SK-N-SH (cell line): ENCODE measurements at regions not wholly inside any gene's neighbourhood (a gene's known extent, or its start where the extent isn't known, plus 50 kb on each side); places are given as distances from the start of the nearest gene placed in this dataset.

ENCODE experiments used
- CTCF ChIA-PET: fragments of 300-600, 350-600 bp; formaldehyde crosslinking; extraction: SDS; loops from one replicate; lab custom pipeline; 2021; lab: Yijun Ruan, JAX
- POLR2A ChIA-PET: fragments of 350-600 bp; sonication (Branson Sonifier 250); formaldehyde crosslinking; extraction: SDS; loops from one replicate; lab custom pipeline; 2020; ENCODE audit warnings: antibody characterized with exemption, inconsistent platforms; lab: Yijun Ruan, JAX
- DNase-seq: peaks from one replicate; pipeline ENCODE4 v3.0.0; 2012
- H2AFZ ChIP-seq: fragments of 200-600 bp; sonication (generic); 2 replicates; pipeline ENCODE4 v1.8.1; 2016; ENCODE audit warnings: antibody characterized with exemption, mild to moderate bottlenecking, low read depth
- H3F3A ChIP-seq: fragments of 200-600 bp; sonication (generic); replicated peaks from 2 replicates; pipeline ENCODE3; 2016; ENCODE audit warnings: antibody characterized with exemption, mild to moderate bottlenecking; ENCODE audit not compliant: insufficient read depth
- H3K27ac ChIP-seq, 2 experiments: fragments of 200-500 bp in 1 of 2; fragments of 200-600 bp in 1 of 2; sonication (Bioruptor generic) in 1 of 2; sonication (generic), shearing (Covaris generic) in 1 of 2; 2 replicates each; pipeline versions ENCODE4 v1.5.1 to v1.6.1; 2014 to 2016; ENCODE audit warnings: low read depth in 2 of 2, inconsistent platforms in 1 of 2, low read length in 1 of 2, mild to moderate bottlenecking in 1 of 2, mixed read lengths in 1 of 2
- H3K27me3 ChIP-seq: fragments of 200-600 bp; sonication (generic), shearing (Covaris generic); 2 replicates; pipeline ENCODE4 v1.6.1; 2016; ENCODE audit warnings: mixed run types; ENCODE audit not compliant: insufficient read depth
- H3K36me3 ChIP-seq, 2 experiments: fragments of 200-500 bp in 1 of 2; fragments of 200-600 bp in 1 of 2; sonication (Bioruptor generic) in 1 of 2; sonication (generic) in 1 of 2; replicated peaks in 1 of 2; 2 replicates each; pipeline versions ENCODE3 to v1.5.1; 2014 to 2016; ENCODE audit warnings: low read length in 1 of 2, mild to moderate bottlenecking in 1 of 2; ENCODE audit not compliant: insufficient read depth in 2 of 2, control insufficient read depth in 1 of 2
- H3K4me1 ChIP-seq, 2 experiments: fragments of 200-500 bp in 1 of 2; fragments of 200-600 bp in 1 of 2; sonication (Bioruptor generic) in 1 of 2; sonication (generic), shearing (Covaris generic) in 1 of 2; 2 replicates each; pipeline versions ENCODE4 v1.5.1 to v1.6.1; 2014 to 2016; ENCODE audit warnings: low read depth in 1 of 2, low read length in 1 of 2, mixed run types in 1 of 2; ENCODE audit not compliant: insufficient read depth in 2 of 2, control insufficient read depth in 1 of 2
- H3K4me2 ChIP-seq: fragments of 200-600 bp; sonication (generic), shearing (Covaris generic); 2 replicates; pipeline ENCODE4 v1.6.1; 2017; ENCODE audit warnings: mixed run types
- H3K4me3 ChIP-seq, 2 experiments: fragments of 200-500 bp in 1 of 2; fragments of 200-600 bp in 1 of 2; sonication (Bioruptor generic) in 1 of 2; sonication (generic), shearing (Covaris generic) in 1 of 2; 2 replicates each; pipeline versions ENCODE4 v1.5.1 to v1.8.1; 2014 to 2016; ENCODE audit warnings: low read depth in 2 of 2, inconsistent platforms in 1 of 2, low read length in 1 of 2, mild to moderate bottlenecking in 1 of 2, mixed read lengths in 1 of 2, moderate library complexity in 1 of 2
- H3K79me2 ChIP-seq: fragments of 200-600 bp; sonication (generic); 2 replicates; pipeline ENCODE4 v1.8.1; 2017; ENCODE audit warnings: mild to moderate bottlenecking; ENCODE audit not compliant: insufficient read depth
- H3K9ac ChIP-seq: fragments of 200-600 bp; sonication (generic); 2 replicates; pipeline ENCODE4 v1.6.1; 2017; ENCODE audit warnings: mixed run types
- H3K9me2 ChIP-seq: fragments of 200-600 bp; sonication (generic); 2 replicates; pipeline ENCODE4 v1.6.1; 2017; ENCODE audit warnings: mixed run types
- H3K9me3 ChIP-seq: fragments of 200-600 bp; sonication (generic); 2 replicates; pipeline ENCODE4 v1.6.1; 2017; ENCODE audit warnings: mixed run types, mild to moderate bottlenecking, moderate library complexity
- H4K20me1 ChIP-seq: fragments of 200-600 bp; sonication (generic); 2 replicates; pipeline ENCODE4 v1.6.1; 2017; ENCODE audit warnings: mild to moderate bottlenecking, mixed run types; ENCODE audit not compliant: insufficient read depth
- CHD2 ChIP-seq: fragments of 150-350 bp; IDR thresholded peaks from 2 replicates; pipeline ENCODE4 v1.6.1; 2018; ENCODE audit warnings: low read length; ENCODE audit not compliant: partially characterized antibody
- EP300 ChIP-seq, 2 experiments: IDR thresholded peaks; 2 replicates each; pipeline versions ENCODE4 v1.4.0 to v1.6.1; 2012; ENCODE audit warnings: borderline replicate concordance in 1 of 2, low read depth in 1 of 2, low read length in 1 of 2
- FOSL2 ChIP-seq: IDR thresholded peaks from 2 replicates; pipeline ENCODE4 v1.4.0; 2012; ENCODE audit warnings: low read depth, mild to moderate bottlenecking, moderate library complexity, borderline replicate concordance
- FOXJ3 ChIP-seq: sonication (generic); formaldehyde crosslinking; IDR thresholded peaks from 2 replicates; pipeline ENCODE4 v1.5.1; 2020; ENCODE audit warnings: mild to moderate bottlenecking, missing genetic modification reagents
- FOXM1 ChIP-seq: IDR thresholded peaks from 2 replicates; pipeline ENCODE4 v1.4.0; 2012; ENCODE audit warnings: low read depth, mild to moderate bottlenecking
- GABPA ChIP-seq: IDR thresholded peaks from 2 replicates; pipeline ENCODE4 v1.4.0; 2012; ENCODE audit warnings: low read depth, mild to moderate bottlenecking
- GATA2 ChIP-seq: sonication (generic); formaldehyde crosslinking; IDR thresholded peaks from 2 replicates; pipeline ENCODE4 v1.5.0; 2020; ENCODE audit warnings: mild to moderate bottlenecking, missing genetic modification reagents
- JUND ChIP-seq: IDR thresholded peaks from 2 replicates; pipeline ENCODE4 v1.4.0; 2012
- MEF2A ChIP-seq: IDR thresholded peaks from 2 replicates; pipeline ENCODE4 v1.4.0; 2012; ENCODE audit warnings: low read depth, borderline replicate concordance
- NFIC ChIP-seq: IDR thresholded peaks from 2 replicates; pipeline ENCODE4 v1.4.0; 2012; ENCODE audit warnings: borderline replicate concordance
- NRF1 ChIP-seq: IDR thresholded peaks from 2 replicates; pipeline ENCODE4 v1.6.1; 2012; ENCODE audit warnings: low read depth, mild to moderate bottlenecking, low read length
- POLR2AphosphoS5 ChIP-seq: IDR thresholded peaks from 2 replicates; pipeline ENCODE4 v1.6.1; 2012; ENCODE audit warnings: low read depth, low read length
- RAD21 ChIP-seq: IDR thresholded peaks from 2 replicates; pipeline ENCODE4 v1.6.1; 2012; ENCODE audit warnings: mild to moderate bottlenecking, low read length
- RXRA ChIP-seq: IDR thresholded peaks from 2 replicates; pipeline ENCODE4 v1.4.0; 2012; ENCODE audit warnings: low read depth, mild to moderate bottlenecking, borderline replicate concordance
- SMC3 ChIP-seq: IDR thresholded peaks from 2 replicates; pipeline ENCODE4 v1.6.1; 2012; ENCODE audit warnings: low read depth, low read length, improper control_type of control experiment
- TAF1 ChIP-seq: IDR thresholded peaks from 2 replicates; pipeline ENCODE4 v1.6.1; 2012; ENCODE audit warnings: low read depth, mild to moderate bottlenecking, low read length, moderate library complexity, borderline replicate concordance
- TCF12 ChIP-seq: IDR thresholded peaks from 2 replicates; pipeline ENCODE4 v1.4.0; 2012
- TEAD4 ChIP-seq: IDR thresholded peaks from 2 replicates; pipeline ENCODE4 v1.4.0; 2012; ENCODE audit warnings: mild to moderate bottlenecking, borderline replicate concordance; ENCODE audit not compliant: insufficient read depth
- USF2 ChIP-seq: fragments of 150-350 bp; IDR thresholded peaks from 2 replicates; pipeline ENCODE4 v1.6.1; 2017; ENCODE audit warnings: antibody characterized with exemption, low read length, low read depth, borderline replicate concordance
- YY1 ChIP-seq: IDR thresholded peaks from 2 replicates; pipeline ENCODE4 v1.4.0; 2012; ENCODE audit warnings: low read depth, mild to moderate bottlenecking
- ZBTB33 ChIP-seq: IDR thresholded peaks from 2 replicates; pipeline ENCODE4 v1.4.0; 2012; ENCODE audit warnings: low read depth, borderline replicate concordance
- WGBS: methylation state at CpG from one replicate; pipeline ENCODE4 v1.1.6; 2017; ENCODE audit warnings: low lambda C conversion rate; 5-methylcytosine and 5-hydroxymethylcytosine counted together

GRCh38 chr9:135215571-135216161 is 128.2 kb downstream of the OLFM1 start (continued):
- TF ChIP-seq ZBTB33 (no peak), FOXJ3 (CRISPR knock-in tag) (no peak), FOXM1 (no peak), YY1 (no peak), GATA2 (CRISPR knock-in tag) (no peak), NRF1 (no peak), TEAD4 (no peak)

- POLR2A ChIA-PET = no interaction called here
- no peak overlapping the region for H3K4me2 ChIP-seq
Measured at GRCh38 chr9:135216236-135216635, 128.8 kb downstream of the OLFM1 start.

More at GRCh38 chr9:135216236-135216635, 128.8 kb downstream of the OLFM1 start:
- DNase-seq = no peak
- WGBS = 53% methylated on average over 4 of the region's 7 CpGs
- Histone ChIP-seq H3K9me2 (no peaks in the 10 kb centered on the region), H3K4me3 (no peak overlapping the region), H3K4me1 (peaks cover 0 to 47% of the 10 kb centered on the region in 2 experiments; a peak in 2 of 4 replicates), H3K27me3 (no peaks in the 10 kb centered on the region), H2AFZ (no peak overlapping the region), H3K79me2 (no peaks in the 10 kb centered on the region), H3K36me3 (no peaks in the 10 kb centered on the region), H3K27ac (peak overlapping the region in 1 of 2 experiments; percentile 60; a peak in 2 of 4 replicates), H3K9ac (no peak overlapping the region), H4K20me1 (no peaks in the 10 kb centered on the region), H3K9me3 (no peaks in the 10 kb centered on the region), H3F3A (no peaks in the 10 kb centered on the region)
- CTCF ChIA-PET = interaction anchor here (2.6 kb wide), 1 partner anchor 130 kb away, joined by 9 read pairs; the partner anchor contains the start of gene OLFM1
- no peak for TF ChIP-seq MEF2A
- TF ChIP-seq USF2 = no peak
- TF ChIP-seq TAF1 = no peak
- TF ChIP-seq FOSL2 = no peak
- TF ChIP-seq FOXM1 = no peak
- no peak for TF ChIP-seq RXRA
- no peak for TF ChIP-seq FOXJ3 (CRISPR knock-in tag)
- no peak for TF ChIP-seq TCF12
- TF ChIP-seq NFIC = no peak
- TF ChIP-seq CHD2 = no peak
- no peak for TF ChIP-seq NRF1
- TF ChIP-seq GABPA = no peak
- TF ChIP-seq POLR2AphosphoS5 = no peak
- TF ChIP-seq SMC3 = no peak
- TF ChIP-seq RAD21 = no peak
- no peak for TF ChIP-seq JUND
- TF ChIP-seq EP300 (IDR thresholded peaks at IDR 0.05; ENCODE audit: borderline replicate concordance in 1 of 2, low read depth in 1 of 2, low read length in 1 of 2) = no peak
- TF ChIP-seq YY1 = no peak
- TF ChIP-seq GATA2 (CRISPR knock-in tag) = no peak
